22Rv1 (cell line): ENCODE measurements at regions not wholly inside any gene's neighbourhood (a gene's known extent, or its start where the extent isn't known, plus 50 kb on each side); places are given as distances from the start of the nearest gene placed in this dataset.
"Not testable (repeated sequence)": the region's sequence is repeated elsewhere in the genome, so short reads cannot be mapped to it uniquely, and the experiment has no call there.

Experiments used
- H3K27ac ChIP-seq: fragments of 450-650 bp; 2 replicates; pipeline ENCODE4 v1.5.1; 2017
- ZFX ChIP-seq: fragments of 450-650 bp; IDR thresholded peaks from 2 replicates; pipeline ENCODE4 v1.6.1; 2017; ENCODE audit warnings: antibody characterized with exemption, borderline replicate concordance
- TF ChIP-seq, protein P1 (sequence below): fragments of 450-650 bp; IDR thresholded peaks from 2 replicates; pipeline ENCODE4 v1.5.1; 2017; ENCODE audit warnings: mild to moderate bottlenecking

DNA sequence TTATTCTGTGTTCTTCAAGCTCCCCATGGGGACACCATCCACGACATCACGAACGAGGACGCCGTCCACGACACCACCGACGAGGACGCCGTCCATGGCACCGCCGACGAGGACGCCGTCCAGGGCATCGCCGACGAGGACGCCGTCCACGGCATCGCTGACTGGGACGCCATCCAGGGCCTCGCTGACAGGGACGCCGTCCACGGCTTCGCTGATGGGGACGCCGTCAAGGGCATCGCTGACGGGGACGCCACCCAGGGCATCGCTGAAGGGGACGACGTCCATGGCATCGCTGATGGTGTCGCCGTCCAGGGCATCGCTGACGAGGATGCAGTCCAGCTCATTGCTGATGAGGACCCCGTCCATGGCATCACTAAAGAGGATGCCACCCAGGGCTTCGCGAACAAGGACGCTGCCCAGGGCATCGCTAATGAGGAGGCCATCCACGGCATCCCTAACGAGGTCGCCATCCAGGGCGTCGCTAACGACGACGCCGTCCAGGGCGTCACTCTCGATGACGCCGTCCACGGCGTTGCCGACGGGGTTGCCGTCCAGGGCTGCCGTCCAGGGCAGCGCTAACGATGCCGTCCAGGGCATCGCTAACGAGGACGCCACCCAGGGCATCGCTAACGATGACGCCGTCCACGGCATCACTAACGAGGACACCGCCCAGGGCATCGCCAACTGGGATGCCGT is 949.2 kb downstream of the TUBA3C start:
- no peak overlapping the region for H3K27ac ChIP-seq
- TF ChIP-seq, protein P1, sequence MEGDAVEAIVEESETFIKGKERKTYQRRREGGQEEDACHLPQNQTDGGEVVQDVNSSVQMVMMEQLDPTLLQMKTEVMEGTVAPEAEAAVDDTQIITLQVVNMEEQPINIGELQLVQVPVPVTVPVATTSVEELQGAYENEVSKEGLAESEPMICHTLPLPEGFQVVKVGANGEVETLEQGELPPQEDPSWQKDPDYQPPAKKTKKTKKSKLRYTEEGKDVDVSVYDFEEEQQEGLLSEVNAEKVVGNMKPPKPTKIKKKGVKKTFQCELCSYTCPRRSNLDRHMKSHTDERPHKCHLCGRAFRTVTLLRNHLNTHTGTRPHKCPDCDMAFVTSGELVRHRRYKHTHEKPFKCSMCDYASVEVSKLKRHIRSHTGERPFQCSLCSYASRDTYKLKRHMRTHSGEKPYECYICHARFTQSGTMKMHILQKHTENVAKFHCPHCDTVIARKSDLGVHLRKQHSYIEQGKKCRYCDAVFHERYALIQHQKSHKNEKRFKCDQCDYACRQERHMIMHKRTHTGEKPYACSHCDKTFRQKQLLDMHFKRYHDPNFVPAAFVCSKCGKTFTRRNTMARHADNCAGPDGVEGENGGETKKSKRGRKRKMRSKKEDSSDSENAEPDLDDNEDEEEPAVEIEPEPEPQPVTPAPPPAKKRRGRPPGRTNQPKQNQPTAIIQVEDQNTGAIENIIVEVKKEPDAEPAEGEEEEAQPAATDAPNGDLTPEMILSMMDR, result no peak
- TF ChIP-seq ZFX, result no peak

DNA sequence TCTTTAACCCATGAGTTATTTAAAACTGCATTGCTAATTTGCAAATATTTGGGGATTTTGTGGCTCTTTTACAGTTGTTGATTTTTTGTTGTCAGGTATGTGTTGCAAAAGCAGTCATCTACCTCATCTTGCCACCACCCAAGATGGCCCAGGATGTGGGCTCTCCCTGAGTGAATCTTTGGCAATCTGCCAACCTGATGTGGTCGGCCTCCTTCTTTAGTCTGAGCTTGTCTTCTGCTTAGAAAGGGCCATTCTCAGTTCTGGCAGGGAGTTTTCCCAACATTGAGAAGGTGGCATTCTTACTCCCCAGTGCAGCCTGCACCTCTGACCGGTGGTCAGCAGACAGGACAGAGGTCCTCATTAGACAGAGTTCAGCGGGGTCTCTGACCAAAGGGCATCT is 957.2 kb downstream of the TUBA3C start:
- not testable (repeated sequence) for H3K27ac ChIP-seq

DNA sequence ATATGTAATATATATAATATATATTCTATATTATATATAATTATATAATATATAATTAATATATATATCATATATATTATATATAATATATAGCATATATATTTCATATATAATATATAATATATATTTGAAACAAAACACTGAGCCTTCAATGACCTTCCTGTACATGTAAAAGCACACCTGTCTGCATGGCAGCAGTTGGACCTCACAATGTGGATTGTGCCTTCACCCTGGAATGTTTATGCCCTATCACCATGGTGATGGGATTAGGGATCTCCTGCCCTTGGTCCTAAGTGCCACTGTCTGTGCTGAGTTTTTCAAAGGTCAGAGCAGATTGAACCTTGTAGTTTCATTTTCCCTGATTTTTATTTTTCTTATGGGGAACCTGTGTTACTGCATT is 966.9 kb downstream of the TUBA3C start:
- not testable (repeated sequence) for H3K27ac ChIP-seq

DNA sequence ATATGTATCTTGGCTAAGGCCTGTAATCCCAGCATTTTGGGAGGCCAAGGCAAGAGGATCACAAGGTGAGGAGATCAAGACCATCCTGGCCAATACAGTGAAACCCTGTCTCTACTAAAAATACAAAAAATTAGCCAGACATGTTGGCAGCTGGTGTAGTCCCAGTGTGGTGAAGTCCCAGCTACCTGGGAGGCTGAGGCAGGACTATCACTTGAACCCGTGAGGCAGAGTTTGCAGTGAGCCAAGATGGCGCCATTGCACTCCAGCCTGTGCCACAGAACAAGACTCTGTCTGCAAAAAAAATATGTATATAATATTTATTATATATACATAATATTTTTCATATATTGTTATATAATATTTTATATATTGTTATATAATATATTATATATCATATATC is 968.1 kb downstream of the TUBA3C start:
- not testable (repeated sequence) for H3K27ac ChIP-seq

DNA sequence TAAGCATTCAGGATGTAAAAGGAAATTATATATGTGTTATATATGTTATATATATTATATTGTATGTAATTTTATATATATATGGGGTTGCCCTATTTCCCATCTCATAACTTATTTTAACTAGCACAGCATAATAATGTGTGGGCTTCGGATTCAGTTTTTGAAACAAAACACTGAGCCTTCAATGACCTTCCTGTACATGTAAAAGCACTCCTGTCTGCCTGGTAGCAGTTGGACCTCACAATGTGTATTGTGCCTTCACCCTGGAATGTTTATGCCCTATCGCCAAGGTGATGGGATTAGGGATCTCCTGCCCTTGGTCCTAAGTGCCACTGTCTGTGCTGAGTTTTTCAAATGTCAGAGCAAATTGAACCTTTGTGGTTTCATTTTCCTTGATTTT is 968.8 kb downstream of the TUBA3C start:
- TF ChIP-seq, protein P1, result no peak
- TF ChIP-seq ZFX, result no peak
- H3K27ac ChIP-seq, result no peak overlapping the region

DNA sequence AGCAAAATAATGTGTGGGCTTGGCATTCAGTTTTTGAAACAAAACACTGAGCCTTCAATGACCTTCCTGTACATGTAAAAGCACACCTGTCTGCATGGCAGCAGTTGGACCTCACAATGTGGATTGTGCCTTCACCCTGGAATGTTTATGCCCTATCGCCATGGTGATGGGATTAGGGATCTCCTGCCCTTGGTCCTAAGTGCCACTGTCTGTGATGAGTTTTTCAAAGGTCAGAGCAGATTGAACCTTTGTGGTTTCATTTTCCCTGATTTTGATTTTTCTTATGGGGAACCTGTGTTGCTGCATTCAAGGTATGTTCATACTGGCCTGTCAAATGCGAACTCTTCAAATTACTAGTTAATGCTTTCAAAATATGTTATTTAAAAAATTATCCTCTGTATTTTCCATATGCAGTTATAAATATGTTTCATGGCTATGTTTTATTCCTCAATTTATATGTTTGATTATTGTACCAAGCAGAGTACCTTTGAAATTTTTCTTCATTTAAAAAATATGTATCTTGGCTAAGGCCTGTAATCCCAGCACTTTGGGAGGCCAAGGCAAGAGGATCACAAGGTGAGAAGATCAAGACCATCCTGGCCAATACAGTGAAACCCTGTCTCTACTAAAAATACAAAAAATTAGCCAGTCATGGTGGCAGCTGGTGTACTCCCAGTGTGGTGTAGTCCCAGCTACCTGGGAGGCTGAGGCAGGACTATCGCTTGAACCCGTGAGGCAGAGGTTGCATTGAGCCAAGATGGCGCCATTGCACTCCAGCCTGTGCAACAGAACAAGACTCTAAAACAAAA is 969.7 kb downstream of the TUBA3C start:
- not testable (repeated sequence) for H3K27ac ChIP-seq

DNA sequence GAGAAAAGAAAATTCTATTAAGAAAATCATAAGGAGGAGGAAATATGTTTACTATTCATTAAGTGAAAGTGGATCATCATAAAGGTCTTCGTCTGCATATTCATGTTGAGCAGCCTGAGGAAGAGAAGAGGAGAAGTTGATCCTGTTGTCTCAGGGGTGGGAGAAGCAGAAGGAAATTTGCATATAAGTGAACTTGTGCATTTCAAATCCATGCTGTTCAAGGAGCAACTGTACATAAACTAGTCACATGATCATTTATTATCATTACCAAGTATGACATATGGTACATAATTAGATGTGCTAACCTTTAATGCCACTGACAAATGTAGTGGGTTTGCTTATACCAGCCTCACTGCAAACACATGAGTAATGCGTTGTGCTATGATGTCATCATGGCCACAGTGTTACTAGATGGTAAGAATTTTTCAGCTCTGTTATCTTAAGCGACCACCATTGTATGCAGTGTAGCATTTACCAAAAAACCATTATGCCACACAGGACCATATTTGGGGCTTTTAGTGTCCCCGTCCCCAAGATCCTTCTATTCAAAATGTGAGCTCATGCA is 976.9 kb downstream of the TUBA3C start:
- not testable (repeated sequence) for H3K27ac ChIP-seq

DNA sequence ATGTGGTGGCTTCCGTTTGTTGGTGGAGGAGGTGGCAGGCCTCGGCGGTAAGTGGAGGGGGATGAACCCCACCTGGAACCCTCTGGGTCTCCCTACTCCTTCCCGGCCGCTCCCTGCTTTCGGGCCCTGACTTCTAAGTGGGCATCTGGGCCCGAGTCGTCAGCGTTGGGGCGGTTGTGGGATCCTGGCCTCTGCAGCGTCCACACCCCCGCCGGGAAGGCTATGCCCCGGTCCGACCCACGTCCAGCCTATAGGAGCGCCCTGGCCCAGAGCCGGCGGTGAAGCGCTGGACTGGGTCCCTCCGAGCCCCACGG is 986.3 kb downstream of the TUBA3C start:
- H3K27ac ChIP-seq, result not testable (repeated sequence)

DNA sequence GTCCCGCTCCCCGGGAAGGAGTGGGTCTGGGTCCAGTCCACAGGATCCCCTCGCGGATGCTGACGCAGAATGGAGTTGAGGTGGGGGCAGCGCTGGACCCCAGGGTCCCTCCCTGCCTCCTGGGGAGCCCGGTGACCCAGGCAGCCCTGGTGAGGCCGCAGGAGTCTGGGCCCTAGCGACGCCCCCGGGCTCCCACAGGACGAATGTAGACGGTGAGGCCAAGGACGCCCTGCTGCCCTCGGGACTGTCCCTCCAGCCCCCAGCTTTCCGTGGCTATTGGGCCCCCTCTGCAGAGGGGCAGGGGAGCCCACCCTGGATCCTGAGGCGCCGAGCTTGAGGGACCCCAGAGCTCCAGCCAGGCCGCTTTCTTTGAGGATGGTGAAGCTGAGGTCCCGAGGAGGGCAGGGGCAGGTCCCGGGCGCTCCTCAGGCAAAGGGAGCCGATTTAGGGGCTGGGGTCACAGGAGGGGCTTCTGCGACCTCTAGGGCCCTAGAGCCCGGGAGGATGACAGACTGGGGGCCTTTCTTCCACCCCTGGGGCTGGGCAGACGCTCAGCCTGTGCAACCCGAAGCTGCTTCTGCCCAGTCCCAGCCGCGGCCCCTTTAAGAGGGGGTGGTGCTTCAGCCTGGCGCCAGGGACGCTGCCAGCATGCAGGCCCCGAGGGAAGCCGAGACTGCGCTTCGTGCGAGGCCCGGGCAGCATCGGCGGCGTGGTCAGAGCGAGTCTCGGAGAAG is 986.8 kb downstream of the TUBA3C start:
- not testable (repeated sequence) for H3K27ac ChIP-seq

DNA sequence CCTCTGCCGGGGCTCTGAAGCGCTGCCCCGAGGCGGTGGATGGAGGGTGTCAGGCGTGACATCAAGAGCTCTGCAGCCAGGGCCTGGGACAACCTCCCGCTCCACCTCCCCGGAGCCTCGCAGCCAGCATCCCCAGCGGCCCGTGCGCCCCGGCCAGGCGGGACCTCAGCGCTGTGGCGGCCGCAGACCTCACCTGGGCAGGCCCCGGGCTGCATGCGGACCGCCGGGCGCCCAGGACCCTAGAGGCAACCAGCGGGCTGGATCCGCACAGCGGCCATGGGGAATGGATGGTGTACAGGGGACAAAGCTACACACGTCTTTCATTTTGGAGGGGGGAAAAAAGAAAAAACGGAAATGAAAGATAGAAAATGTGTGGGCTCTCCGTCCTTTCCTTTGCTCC is 987.5 kb downstream of the TUBA3C start:
- H3K27ac ChIP-seq, result not testable (repeated sequence)
